ENCODE measurements at regions not wholly inside any gene's neighbourhood (a gene's known extent, or its start where the extent isn't known, plus 50 kb on each side); places are given as distances from the start of the nearest gene placed in this dataset.

GRCh38 chr9:38271666-38272241, 120.7 kb upstream of the ALDH1B1 start:
- no peak for DNase-seq (ENCODE audit: missing footprints)
- intact Hi-C loops (cut with DNase I) = no loop called here
- ATAC-seq = no peak

GRCh38 chr9:38269775-38270174, 122.7 kb upstream of the ALDH1B1 start:
- no peak for DNase-seq (ENCODE audit: missing footprints)
- no peak for ATAC-seq
- intact Hi-C loops (cut with DNase I) = loop anchor here (10.0 kb wide), 1 partner anchor 75 kb away; no protein-coding TSS in a partner anchor

- no peak for DNase-seq (ENCODE audit: missing footprints)
- ATAC-seq = no peak
- intact Hi-C loops (cut with DNase I) = loop anchor here (10.0 kb wide), 1 partner anchor 69 kb away; no protein-coding TSS in a partner anchor
Measured at GRCh38 chr9:38263532-38263931, 129.0 kb upstream of the ALDH1B1 start.

- intact Hi-C loops (cut with DNase I) = loop anchor here (10.0 kb wide), 1 partner anchor 65 kb away; no protein-coding TSS in a partner anchor
- no peak for ATAC-seq
- no peak for DNase-seq (ENCODE audit: missing footprints)
Measured at GRCh38 chr9:38259519-38260218, 132.8 kb upstream of the ALDH1B1 start.

- intact Hi-C loops (cut with DNase I) = no loop called here
- DNase-seq (ENCODE audit: missing footprints) (no peak), ATAC-seq (no peak)
Measured at GRCh38 chr9:38259056-38259455, 133.4 kb upstream of the ALDH1B1 start.

GRCh38 chr9:38257626-38258215, 134.8 kb upstream of the ALDH1B1 start:
- intact Hi-C loops (cut with DNase I) = no loop called here
- DNase-seq (ENCODE audit: missing footprints) (no peak), ATAC-seq (no peak)

- no peak for DNase-seq (ENCODE audit: missing footprints)
- intact Hi-C loops (cut with DNase I) = no loop called here
- no peak for ATAC-seq
Measured at GRCh38 chr9:38256461-38256860, 136.0 kb upstream of the ALDH1B1 start.

- ATAC-seq = no peak
- DNase-seq (ENCODE audit: missing footprints) = no peak
- intact Hi-C loops (cut with DNase I) = no loop called here
Measured at GRCh38 chr9:38255599-38255998, 136.9 kb upstream of the ALDH1B1 start.

- ATAC-seq (no peak), DNase-seq (ENCODE audit: missing footprints) (no peak)
- intact Hi-C loops (cut with DNase I) = no loop called here
Measured at GRCh38 chr9:38254756-38255155, 137.7 kb upstream of the ALDH1B1 start.

- intact Hi-C loops (cut with DNase I) = no loop called here
- ATAC-seq (no peak), DNase-seq (ENCODE audit: missing footprints) (no peak)
Measured at GRCh38 chr9:38254151-38254550, 138.4 kb upstream of the ALDH1B1 start.

- no peak for DNase-seq (ENCODE audit: missing footprints)
- intact Hi-C loops (cut with DNase I) = no loop called here
- no peak for ATAC-seq
Measured at GRCh38 chr9:38253200-38253599, 139.3 kb upstream of the ALDH1B1 start.

GRCh38 chr9:38251036-38251860, 141.3 kb upstream of the ALDH1B1 start:
- intact Hi-C loops (cut with DNase I) = no loop called here
- DNase-seq (ENCODE audit: missing footprints) (no peak), ATAC-seq (no peak)

GRCh38 chr9:38250279-38251035, 142.0 kb upstream of the ALDH1B1 start:
- DNase-seq (ENCODE audit: missing footprints) (no peak), ATAC-seq (no peak)
- intact Hi-C loops (cut with DNase I) = no loop called here

- no peak for ATAC-seq
- intact Hi-C loops (cut with DNase I) = no loop called here
Measured at GRCh38 chr9:38249587-38250210, 142.8 kb upstream of the ALDH1B1 start.

GRCh38 chr9:38249049-38249448, 143.5 kb upstream of the ALDH1B1 start:
- ATAC-seq (no peak), DNase-seq (ENCODE audit: missing footprints) (no peak)
- intact Hi-C loops (cut with DNase I) = no loop called here

More at GRCh38 chr9:38249587-38250210, 142.8 kb upstream of the ALDH1B1 start:
- no peak for DNase-seq (ENCODE audit: missing footprints)

GRCh38 chr9:38246833-38247232, 145.7 kb upstream of the ALDH1B1 start:
- no peak for DNase-seq (ENCODE audit: missing footprints)
- no peak for ATAC-seq
- intact Hi-C loops (cut with DNase I) = no loop called here

GRCh38 chr9:38244971-38245370, 147.5 kb upstream of the ALDH1B1 start:
- ATAC-seq (no peak), DNase-seq (ENCODE audit: missing footprints) (no peak)
- intact Hi-C loops (cut with DNase I) = no loop called here

GRCh38 chr9:38243993-38244392, 148.5 kb upstream of the ALDH1B1 start:
- DNase-seq (ENCODE audit: missing footprints) = no peak
- intact Hi-C loops (cut with DNase I) = no loop called here
- ATAC-seq = no peak
